MG63 (cell line): ENCODE measurements at regions not wholly inside any gene's neighbourhood (a gene's known extent, or its start where the extent isn't known, plus 50 kb on each side); places are given as distances from the start of the nearest gene placed in this dataset.

Experiments
- DNase-seq: peaks from one replicate; pipeline ENCODE4 v3.0.0-alpha.2; 2020
- H3K27me3 ChIP-seq: fragments of 250-450 bp; sonication (Bioruptor Pico); 2 replicates; pipeline ENCODE4 v1.5.1; 2020; ENCODE audit warnings: mild to moderate bottlenecking, moderate library complexity
- H3K36me3 ChIP-seq: fragments of 250-450 bp; sonication (Bioruptor Pico); 2 replicates; pipeline ENCODE4 v1.5.1; 2020; ENCODE audit warnings: mild to moderate bottlenecking, moderate library complexity
- H3K4me3 ChIP-seq: fragments of 250-450 bp; sonication (Bioruptor Pico); 2 replicates; pipeline ENCODE4 v1.5.1; 2020; ENCODE audit warnings: mild to moderate bottlenecking, moderate library complexity
- H3K9me3 ChIP-seq: fragments of 250-450 bp; sonication (Bioruptor Pico); 2 replicates; pipeline ENCODE4 v1.5.1; 2020; ENCODE audit warnings: mild to moderate bottlenecking, moderate library complexity

DNA sequence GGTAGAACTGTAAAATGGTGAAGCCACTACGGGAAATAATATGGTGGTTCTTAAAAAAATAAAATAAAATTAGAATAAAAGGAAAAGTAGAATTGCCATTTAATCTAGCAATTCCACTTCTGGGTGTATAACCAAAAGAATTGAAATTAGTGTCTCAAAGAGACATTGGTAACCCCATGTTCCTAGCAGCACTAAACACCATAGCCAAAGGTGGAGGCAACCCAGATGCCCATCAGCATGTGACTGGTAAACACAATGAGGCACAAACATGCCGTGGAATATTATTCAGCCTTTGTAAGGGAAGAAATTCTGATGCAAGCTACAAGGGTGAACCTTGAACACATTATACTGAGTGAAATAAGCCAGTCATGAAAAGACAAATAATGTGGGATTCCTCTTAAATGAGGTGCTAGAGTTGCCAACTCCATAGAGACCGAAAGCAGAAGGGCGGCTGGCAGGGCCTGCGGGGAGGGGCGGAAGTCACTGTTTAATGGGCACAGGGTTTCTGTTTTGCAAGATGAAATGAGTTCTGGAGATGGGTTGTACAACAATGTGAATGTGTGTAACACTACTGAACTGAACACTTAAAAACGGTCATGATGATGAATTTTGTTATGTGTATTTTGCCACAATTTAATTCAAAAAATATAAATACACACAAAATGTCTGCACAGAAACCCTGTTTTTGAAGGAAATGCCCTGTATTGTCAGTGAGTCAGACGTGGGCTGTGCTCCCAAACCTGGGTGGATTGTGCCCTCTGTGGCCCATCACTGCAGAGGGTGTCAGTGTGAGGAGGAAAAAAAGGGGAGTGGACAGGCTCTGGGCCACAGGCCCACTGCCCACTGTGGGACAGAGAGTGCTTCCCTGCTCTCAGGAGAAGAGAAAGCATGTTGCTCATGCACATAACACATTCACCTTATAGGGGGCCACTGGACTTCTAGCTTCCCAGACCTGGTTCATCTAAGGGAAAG lies 49.6 kb upstream of the CD93 start:
- no peaks in the 10 kb centered on the region for H3K9me3 ChIP-seq
- DNase-seq, result no peak
- H3K27me3 ChIP-seq, result no peaks in the 10 kb centered on the region
- no peaks in the 10 kb centered on the region for H3K36me3 ChIP-seq
- H3K4me3 ChIP-seq, result no peak overlapping the region
